ENCODE measurements at regions not wholly inside any gene's neighbourhood (a gene's known extent, or its start where the extent isn't known, plus 50 kb on each side); places are given as distances from the start of the nearest gene placed in this dataset.

GRCh38 chr14:53596853-53597525 lies 359.6 kb downstream of the BMP4 start:
- Mint-ChIP-seq H3K9me3 (no peaks in the 10 kb centered on the region), H3K27ac (no peak overlapping the region), H3K4me1 (ENCODE audit: low read depth) (no peaks in the 10 kb centered on the region), H3K4me3 (ENCODE audit: low read depth) (no peak overlapping the region), H3K36me3 (ENCODE audit: low read depth) (no peaks in the 10 kb centered on the region), H3K27me3 (ENCODE audit: low read depth) (no peaks in the 10 kb centered on the region)
- DNase-seq (ENCODE audit: low spot score), result no peak
- intact Hi-C loops (cut with micrococcal nuclease), result no loop called here

- H3K27me3 Mint-ChIP-seq (ENCODE audit: low read depth), result no peaks in the 10 kb centered on the region
- no peak for DNase-seq (ENCODE audit: low spot score)
- H3K4me1 Mint-ChIP-seq (ENCODE audit: low read depth), result no peaks in the 10 kb centered on the region
- H3K4me3 Mint-ChIP-seq (ENCODE audit: low read depth), result no peak overlapping the region
- H3K27ac Mint-ChIP-seq, result no peak overlapping the region
- no peaks in the 10 kb centered on the region for H3K9me3 Mint-ChIP-seq
- H3K36me3 Mint-ChIP-seq (ENCODE audit: low read depth), result no peaks in the 10 kb centered on the region
- intact Hi-C loops (cut with micrococcal nuclease), result no loop called here
These were observed 364.8 kb downstream of the BMP4 start for GRCh38 chr14:53591816-53592215.

- H3K36me3 Mint-ChIP-seq (ENCODE audit: low read depth), result no peaks in the 10 kb centered on the region
- intact Hi-C loops (cut with micrococcal nuclease), result no loop called here
- no peaks in the 10 kb centered on the region for H3K9me3 Mint-ChIP-seq
- H3K27me3 Mint-ChIP-seq (ENCODE audit: low read depth), result no peaks in the 10 kb centered on the region
- no peaks in the 10 kb centered on the region for H3K4me1 Mint-ChIP-seq (ENCODE audit: low read depth)
- H3K27ac Mint-ChIP-seq, result no peak overlapping the region
- no peak for DNase-seq (ENCODE audit: low spot score)
- H3K4me3 Mint-ChIP-seq (ENCODE audit: low read depth), result no peak overlapping the region
These were observed 375.1 kb downstream of the BMP4 start for GRCh38 chr14:53581504-53581903.

GRCh38 chr14:53571641-53572328 lies 384.8 kb downstream of the BMP4 start:
- DNase-seq (ENCODE audit: low spot score), result no peak
- Mint-ChIP-seq H3K27ac (no peak overlapping the region), H3K9me3 (no peaks in the 10 kb centered on the region), H3K4me3 (ENCODE audit: low read depth) (no peak overlapping the region), H3K4me1 (ENCODE audit: low read depth) (no peaks in the 10 kb centered on the region), H3K36me3 (ENCODE audit: low read depth) (no peaks in the 10 kb centered on the region), H3K27me3 (ENCODE audit: low read depth) (peaks cover 16% of the 10 kb centered on the region)
- intact Hi-C loops (cut with micrococcal nuclease), result no loop called here

- intact Hi-C loops (cut with micrococcal nuclease), result no loop called here
- Mint-ChIP-seq H3K4me3 (ENCODE audit: low read depth) (no peak overlapping the region), H3K9me3 (no peaks in the 10 kb centered on the region), H3K27me3 (ENCODE audit: low read depth) (peaks cover 16% of the 10 kb centered on the region), H3K36me3 (ENCODE audit: low read depth) (no peaks in the 10 kb centered on the region), H3K27ac (no peak overlapping the region), H3K4me1 (ENCODE audit: low read depth) (no peaks in the 10 kb centered on the region)
- DNase-seq (ENCODE audit: low spot score), result no peak
These were observed 385.9 kb downstream of the BMP4 start for GRCh38 chr14:53570411-53571387.

- H3K27me3 Mint-ChIP-seq (ENCODE audit: low read depth), result peaks cover 16% of the 10 kb centered on the region
These were observed 387.2 kb downstream of the BMP4 start for GRCh38 chr14:53569446-53569845.

GRCh38 chr14:53567236-53567780 lies 389.3 kb downstream of the BMP4 start:
- Mint-ChIP-seq H3K9me3 (peaks cover 10% of the 10 kb centered on the region), H3K4me1 (ENCODE audit: low read depth) (no peaks in the 10 kb centered on the region), H3K4me3 (ENCODE audit: low read depth) (no peak overlapping the region), H3K36me3 (ENCODE audit: low read depth) (no peaks in the 10 kb centered on the region), H3K27me3 (ENCODE audit: low read depth) (peaks cover 16% of the 10 kb centered on the region), H3K27ac (no peak overlapping the region)
- DNase-seq (ENCODE audit: low spot score), result no peak
- intact Hi-C loops (cut with micrococcal nuclease), result no loop called here

More at GRCh38 chr14:53569446-53569845, 387.2 kb downstream of the BMP4 start:
- no peak overlapping the region for H3K4me3 Mint-ChIP-seq (ENCODE audit: low read depth)
- no peak for DNase-seq (ENCODE audit: low spot score)
- no peak overlapping the region for H3K27ac Mint-ChIP-seq
- intact Hi-C loops (cut with micrococcal nuclease), result no loop called here
- no peaks in the 10 kb centered on the region for H3K36me3 Mint-ChIP-seq (ENCODE audit: low read depth)
- no peaks in the 10 kb centered on the region for H3K4me1 Mint-ChIP-seq (ENCODE audit: low read depth)
- H3K9me3 Mint-ChIP-seq, result no peaks in the 10 kb centered on the region

GRCh38 chr14:53564870-53565269 lies 391.8 kb downstream of the BMP4 start:
- DNase-seq (ENCODE audit: low spot score), result no peak
- Mint-ChIP-seq H3K27ac (no peak overlapping the region), H3K4me3 (ENCODE audit: low read depth) (no peak overlapping the region), H3K36me3 (ENCODE audit: low read depth) (no peaks in the 10 kb centered on the region), H3K9me3 (peaks cover 14% of the 10 kb centered on the region), H3K4me1 (ENCODE audit: low read depth) (no peaks in the 10 kb centered on the region), H3K27me3 (ENCODE audit: low read depth) (peaks cover 2% of the 10 kb centered on the region)
- intact Hi-C loops (cut with micrococcal nuclease), result no loop called here

- H3K36me3 Mint-ChIP-seq (ENCODE audit: low read depth), result no peaks in the 10 kb centered on the region
- H3K4me1 Mint-ChIP-seq (ENCODE audit: low read depth), result no peaks in the 10 kb centered on the region
- no peak for DNase-seq (ENCODE audit: low spot score)
- H3K4me3 Mint-ChIP-seq (ENCODE audit: low read depth), result no peak overlapping the region
- H3K27me3 Mint-ChIP-seq (ENCODE audit: low read depth), result peaks cover 2% of the 10 kb centered on the region
- no peak overlapping the region for H3K27ac Mint-ChIP-seq
- H3K9me3 Mint-ChIP-seq, result peaks cover 14% of the 10 kb centered on the region
- intact Hi-C loops (cut with micrococcal nuclease), result no loop called here
These were observed 393.0 kb downstream of the BMP4 start for GRCh38 chr14:53563628-53564027.

GRCh38 chr14:53553221-53553620 lies 400.1 kb upstream of the DDHD1 start:
- no peaks in the 10 kb centered on the region for H3K4me1 Mint-ChIP-seq (ENCODE audit: low read depth)
- no peaks in the 10 kb centered on the region for H3K27me3 Mint-ChIP-seq (ENCODE audit: low read depth)
- no peak for DNase-seq (ENCODE audit: low spot score)
- H3K9me3 Mint-ChIP-seq, result no peaks in the 10 kb centered on the region
- H3K27ac Mint-ChIP-seq, result no peak overlapping the region
- no peaks in the 10 kb centered on the region for H3K36me3 Mint-ChIP-seq (ENCODE audit: low read depth)
- H3K4me3 Mint-ChIP-seq (ENCODE audit: low read depth), result no peak overlapping the region
- intact Hi-C loops (cut with micrococcal nuclease), result no loop called here

- Mint-ChIP-seq H3K27me3 (ENCODE audit: low read depth) (peaks cover 2% of the 10 kb centered on the region), H3K27ac (no peak overlapping the region), H3K36me3 (ENCODE audit: low read depth) (no peaks in the 10 kb centered on the region), H3K4me1 (ENCODE audit: low read depth) (no peaks in the 10 kb centered on the region), H3K4me3 (ENCODE audit: low read depth) (no peak overlapping the region), H3K9me3 (no peaks in the 10 kb centered on the region)
- intact Hi-C loops (cut with micrococcal nuclease), result no loop called here
- no peak for DNase-seq (ENCODE audit: low spot score)
These were observed 398.7 kb upstream of the DDHD1 start for GRCh38 chr14:53551862-53552261.

GRCh38 chr14:53550776-53551175 lies 397.7 kb upstream of the DDHD1 start:
- no peak for DNase-seq (ENCODE audit: low spot score)
- intact Hi-C loops (cut with micrococcal nuclease), result no loop called here
- Mint-ChIP-seq H3K9me3 (no peaks in the 10 kb centered on the region), H3K36me3 (ENCODE audit: low read depth) (no peaks in the 10 kb centered on the region), H3K4me1 (ENCODE audit: low read depth) (no peaks in the 10 kb centered on the region), H3K4me3 (ENCODE audit: low read depth) (no peak overlapping the region), H3K27ac (no peak overlapping the region), H3K27me3 (ENCODE audit: low read depth) (peaks cover 2% of the 10 kb centered on the region)

Measured in activated T-helper 2 cell treated with anti-CD3 and anti-CD28 coated beads, Interferon-gamma antibody, Interleukin-2, Interleukin-4, amounts not matched to agents 10 μg/mL and 5 μg/mL and 100 μg/mL, durations not matched to agents 14 hours and 24 hours and 36 hours (primary cell).